ENCODE measurements at regions not wholly inside any gene's neighbourhood (a gene's known extent, or its start where the extent isn't known, plus 50 kb on each side); places are given as distances from the start of the nearest gene placed in this dataset.

DNA sequence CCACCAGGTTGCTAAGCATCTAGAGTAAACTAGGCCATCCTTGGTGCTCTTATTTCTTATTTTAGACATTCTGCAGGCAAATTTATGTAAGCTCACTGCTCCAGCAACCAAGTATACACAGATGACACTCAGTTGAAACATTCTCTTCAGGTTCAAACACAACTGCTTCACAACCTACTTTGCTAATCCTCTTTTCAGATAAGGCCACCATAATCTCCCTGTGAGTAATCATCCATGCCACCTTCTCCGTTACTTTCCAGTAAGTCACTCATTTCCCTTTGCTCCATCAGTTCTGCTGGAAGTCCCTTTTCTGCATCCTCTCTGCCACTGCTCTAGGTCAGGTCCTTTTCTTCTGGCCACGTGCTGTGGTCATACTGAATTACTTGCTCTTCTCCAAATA, 120.2 kb upstream of the WDFY3 start:
- TF ChIP-seq TAF1 (IDR thresholded peaks at IDR 0.05; ENCODE audit: low read depth, low read length) = no peak
- no peak for TF ChIP-seq POLR2AphosphoS5 (IDR thresholded peaks at IDR 0.05; ENCODE audit: low read depth, low read length)
- TF ChIP-seq POLR2A (IDR thresholded peaks at IDR 0.05; ENCODE audit: low read depth, low read length) = no peak
- TF ChIP-seq POU2F2 (IDR thresholded peaks at IDR 0.05; ENCODE audit: low read depth, low read length) = no peak
- no peak for TF ChIP-seq SPI1 (IDR thresholded peaks at IDR 0.05; ENCODE audit: low read depth, low read length)
- no peak for TF ChIP-seq PAX5 (IDR thresholded peaks at IDR 0.05; ENCODE audit: insufficient read depth, low read length, severe bottlenecking)

Data from GM12891 (cell line).